ENCODE measurements at regions not wholly inside any gene's neighbourhood (a gene's known extent, or its start where the extent isn't known, plus 50 kb on each side); places are given as distances from the start of the nearest gene placed in this dataset.
A peak's percentile ranks its signal among the peaks of the same experiment; 100 is the strongest.

DNA sequence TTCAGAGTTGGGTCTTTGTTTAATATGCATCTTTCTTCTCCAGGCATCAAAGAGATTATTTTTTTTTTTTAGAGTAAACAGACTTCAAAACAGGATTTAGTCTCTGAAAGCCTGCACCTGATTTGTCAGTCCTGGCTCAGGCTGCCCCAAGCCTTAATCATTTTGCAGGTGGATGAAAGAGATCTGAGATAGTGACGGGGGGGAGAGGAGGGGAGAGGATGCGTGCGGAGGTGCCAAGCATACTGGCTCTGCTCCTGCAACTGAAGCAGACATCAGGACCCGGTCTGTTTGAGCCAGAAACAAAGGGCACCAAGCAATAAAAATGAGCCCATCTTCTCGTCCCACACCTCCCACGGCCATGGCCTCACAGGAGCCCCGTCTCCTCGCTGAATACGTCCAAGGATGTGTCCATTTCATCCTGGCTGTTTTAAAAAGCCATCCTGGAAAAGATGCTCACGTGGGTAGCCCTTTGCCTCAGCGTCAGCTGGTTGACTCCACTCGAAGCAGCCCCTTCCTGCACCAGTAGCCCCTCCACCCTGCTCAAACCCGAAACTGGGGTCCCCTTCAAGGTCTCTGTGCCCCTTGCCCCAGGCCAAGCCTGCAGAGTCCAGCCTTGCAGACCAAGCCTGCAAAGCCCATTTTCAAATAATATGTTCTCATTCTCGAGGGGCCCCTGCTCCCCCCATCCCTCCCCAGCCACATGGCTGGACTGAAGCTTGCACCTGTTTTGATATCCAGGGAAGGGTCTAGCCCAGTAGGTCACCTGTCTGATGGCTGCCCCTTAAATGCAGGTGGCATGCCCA is 84.8 kb upstream of the TNRC6C start:
- no peak overlapping the region for H3K27ac ChIP-seq (ENCODE audit: low read depth, low read length)
- no peaks in the 10 kb centered on the region for H3K79me2 ChIP-seq (ENCODE audit: control insufficient read depth, low read length)
- H4K20me1 ChIP-seq (ENCODE audit: control insufficient read depth, insufficient read depth, low read depth, low read length): no peaks in the 10 kb centered on the region
- no peak overlapping the region for H3K4me2 ChIP-seq (ENCODE audit: low read length)
- peaks cover 50% of the 10 kb centered on the region for H3K4me1 ChIP-seq (ENCODE audit: control insufficient read depth, low read length)
- H3F3A ChIP-seq (ENCODE audit: control insufficient read depth, insufficient read depth): peaks cover 12% of the 10 kb centered on the region
- H3K4me3 ChIP-seq (ENCODE audit: low read length): no peak overlapping the region
- no peaks in the 10 kb centered on the region for H3K36me3 ChIP-seq (ENCODE audit: control insufficient read depth, low read length)
- H3K27me3 ChIP-seq (ENCODE audit: control insufficient read depth, low read length): peaks cover 11% of the 10 kb centered on the region; the same call in 1 of the 2 replicates
- no peaks in the 10 kb centered on the region for H3K9me2 ChIP-seq (replicated peaks; ENCODE audit: control insufficient read depth, low read length)
- TF ChIP-seq EZH2phosphoT487 (IDR thresholded peaks at IDR 0.05; ENCODE audit: borderline replicate concordance, low read length): no peak
- no peak for TF ChIP-seq CTCF (IDR thresholded peaks at IDR 0.05; ENCODE audit: low read depth, low read length, poor library complexity, severe bottlenecking)
- H3K9me3 ChIP-seq (ENCODE audit: control insufficient read depth, insufficient read depth, low read length): no peaks in the 10 kb centered on the region

- no peaks in the 10 kb centered on the region for H3K36me3 ChIP-seq (ENCODE audit: control insufficient read depth, low read length)
- H3K9me3 ChIP-seq (ENCODE audit: control insufficient read depth, insufficient read depth, low read length): no peaks in the 10 kb centered on the region
- H3K79me2 ChIP-seq (ENCODE audit: control insufficient read depth, low read length): no peaks in the 10 kb centered on the region
- H3K4me2 ChIP-seq (ENCODE audit: low read length): no peak overlapping the region
- no peak overlapping the region for H3K4me3 ChIP-seq (ENCODE audit: low read length)
- H3K27ac ChIP-seq (ENCODE audit: low read depth, low read length): no peak overlapping the region
- TF ChIP-seq CTCF (IDR thresholded peaks at IDR 0.05; ENCODE audit: low read depth, low read length, poor library complexity, severe bottlenecking) (no peak), EZH2phosphoT487 (IDR thresholded peaks at IDR 0.05; ENCODE audit: borderline replicate concordance, low read length) (no peak)
- no peaks in the 10 kb centered on the region for H4K20me1 ChIP-seq (ENCODE audit: control insufficient read depth, insufficient read depth, low read depth, low read length)
- H3K9me2 ChIP-seq (replicated peaks; ENCODE audit: control insufficient read depth, low read length): no peaks in the 10 kb centered on the region
- H3K27me3 ChIP-seq (ENCODE audit: control insufficient read depth, low read length): peaks cover 11% of the 10 kb centered on the region; the same call in 1 of the 2 replicates
- peaks cover 8% of the 10 kb centered on the region for H3F3A ChIP-seq (ENCODE audit: control insufficient read depth, insufficient read depth)
- peaks cover 42% of the 10 kb centered on the region for H3K4me1 ChIP-seq (ENCODE audit: control insufficient read depth, low read length)
These were observed 84.0 kb upstream of the TNRC6C start for GRCh38 chr17:77874303-77875050.

DNA sequence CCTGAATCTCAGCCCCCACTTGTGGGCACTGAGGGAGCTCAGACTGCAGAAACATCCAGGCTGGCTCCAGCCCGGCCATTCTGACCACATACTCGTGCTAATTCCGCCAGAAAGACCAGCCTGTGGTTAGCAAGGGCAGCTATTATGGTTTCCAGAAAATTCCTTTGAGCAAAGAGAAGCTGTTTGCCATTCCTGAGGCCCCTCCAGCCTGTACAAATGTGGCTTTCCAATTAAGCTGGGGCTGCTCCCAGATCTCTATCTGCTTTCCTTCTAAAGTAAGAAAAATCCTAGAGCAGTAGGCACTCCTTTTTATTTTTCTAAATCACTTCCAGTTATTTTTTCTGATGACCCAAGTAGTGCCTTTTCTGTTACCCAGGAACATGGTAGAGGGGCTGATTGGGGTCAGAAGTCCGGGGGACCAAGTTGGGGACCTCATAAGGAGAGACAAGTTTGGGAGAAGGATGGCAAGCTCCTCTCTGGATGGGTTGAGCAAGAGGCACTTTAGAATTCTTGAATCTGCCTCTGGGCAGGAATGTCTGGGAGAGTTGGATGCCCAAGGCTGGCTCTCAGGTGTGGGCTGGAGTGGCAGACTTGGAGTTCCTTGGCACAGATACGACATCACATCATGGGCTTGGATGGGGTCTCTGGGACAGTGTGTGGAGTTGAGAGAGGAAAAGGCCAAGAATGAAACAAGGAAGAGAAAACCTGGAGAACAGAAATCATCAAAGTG is 83.3 kb upstream of the TNRC6C start:
- Histone ChIP-seq H3K4me3 (ENCODE audit: low read length) (peak overlapping the region; percentile 45), H3K27me3 (ENCODE audit: control insufficient read depth, low read length) (peaks cover 16% of the 10 kb centered on the region), H3K9me2 (replicated peaks; ENCODE audit: control insufficient read depth, low read length) (no peaks in the 10 kb centered on the region), H3K36me3 (ENCODE audit: control insufficient read depth, low read length) (no peaks in the 10 kb centered on the region), H3K4me1 (ENCODE audit: control insufficient read depth, low read length) (peaks cover 36% of the 10 kb centered on the region), H3K79me2 (ENCODE audit: control insufficient read depth, low read length) (no peaks in the 10 kb centered on the region), H3K4me2 (ENCODE audit: low read length) (peak overlapping the region; percentile 55), H3K9me3 (ENCODE audit: control insufficient read depth, insufficient read depth, low read length) (no peaks in the 10 kb centered on the region), H3F3A (ENCODE audit: control insufficient read depth, insufficient read depth) (peaks cover 6% of the 10 kb centered on the region; the same call in 1 of the 2 replicates), H4K20me1 (ENCODE audit: control insufficient read depth, insufficient read depth, low read depth, low read length) (no peaks in the 10 kb centered on the region), H3K27ac (ENCODE audit: low read depth, low read length) (no peak overlapping the region)
- TF ChIP-seq CTCF (IDR thresholded peaks at IDR 0.05; ENCODE audit: low read depth, low read length, poor library complexity, severe bottlenecking) (no peak), EZH2phosphoT487 (IDR thresholded peaks at IDR 0.05; ENCODE audit: borderline replicate concordance, low read length) (no peak)
